ENCODE measurements at regions not wholly inside any gene's neighbourhood (a gene's known extent, or its start where the extent isn't known, plus 50 kb on each side); places are given as distances from the start of the nearest gene placed in this dataset.

GRCh38 chr1:213371847-213372619 is 321.0 kb downstream of the RPS6KC1 start:
- DNase-seq (ENCODE audit: extremely low read depth, low read depth): no peak
- no peak overlapping the region for H3K4me3 ChIP-seq (replicated peaks; ENCODE audit: low read depth, low read length)
- no peak for TF ChIP-seq CTCF (IDR thresholded peaks at IDR 0.05; ENCODE audit: low read depth, low read length, missing control alignments)

- peak; percentile 19 for DNase-seq (ENCODE audit: extremely low read depth, low read depth)
- TF ChIP-seq CTCF (IDR thresholded peaks at IDR 0.05; ENCODE audit: low read depth, low read length, missing control alignments): peak; percentile 88
- H3K4me3 ChIP-seq (replicated peaks; ENCODE audit: low read depth, low read length): no peak overlapping the region
Observed at GRCh38 chr1:213374369-213374768, 323.3 kb downstream of the RPS6KC1 start.

- no peak for TF ChIP-seq CTCF (IDR thresholded peaks at IDR 0.05; ENCODE audit: low read depth, low read length, missing control alignments)
- no peak for DNase-seq (ENCODE audit: extremely low read depth, low read depth)
- no peak overlapping the region for H3K4me3 ChIP-seq (replicated peaks; ENCODE audit: low read depth, low read length)
Observed at GRCh38 chr1:213375002-213375401, 324.0 kb downstream of the RPS6KC1 start.

- no peak for DNase-seq (ENCODE audit: extremely low read depth, low read depth)
- no peak overlapping the region for H3K4me3 ChIP-seq (replicated peaks; ENCODE audit: low read depth, low read length)
- TF ChIP-seq CTCF (IDR thresholded peaks at IDR 0.05; ENCODE audit: low read depth, low read length, missing control alignments): no peak
Observed at GRCh38 chr1:213376862-213377372, 325.9 kb downstream of the RPS6KC1 start.

- no peak for TF ChIP-seq CTCF (IDR thresholded peaks at IDR 0.05; ENCODE audit: low read depth, low read length, missing control alignments)
- no peak overlapping the region for H3K4me3 ChIP-seq (replicated peaks; ENCODE audit: low read depth, low read length)
- no peak for DNase-seq (ENCODE audit: extremely low read depth, low read depth)
Observed at GRCh38 chr1:213380865-213381264, 329.8 kb downstream of the RPS6KC1 start.

- TF ChIP-seq CTCF (IDR thresholded peaks at IDR 0.05; ENCODE audit: low read depth, low read length, missing control alignments): no peak
- no peak overlapping the region for H3K4me3 ChIP-seq (replicated peaks; ENCODE audit: low read depth, low read length)
- DNase-seq (ENCODE audit: extremely low read depth, low read depth): no peak
Observed at GRCh38 chr1:213381572-213382084, 330.6 kb downstream of the RPS6KC1 start.
